Panc1 (cell line): ENCODE measurements at regions not wholly inside any gene's neighbourhood (a gene's known extent, or its start where the extent isn't known, plus 50 kb on each side); places are given as distances from the start of the nearest gene placed in this dataset.

ENCODE experiments used
- ATAC-seq: fragments of 200-7000 bp; cut with Tn5 transposase; 2 replicates; pipeline ENCODE4 v1.9.1; 2020; ENCODE audit warnings: mild to moderate bottlenecking, moderate library complexity
- BruUV-seq: library from RNA; stranded (reverse); fragments of 400-500 nt; replicated peaks from 2 replicates; lab custom pipeline; 2021; lab: Mats Ljungman, UMichigan
- CTCF ChIA-PET: fragments of 300-600 bp; sonication (Branson Sonifier 250); formaldehyde crosslinking; loops from one replicate; lab custom pipeline; 2022; ENCODE audit warnings: antibody characterized with exemption; lab: Charles Lee
- POLR2A ChIA-PET: fragments of 300-600 bp; sonication (Branson Sonifier 250); formaldehyde crosslinking; loops from one replicate; lab custom pipeline; 2022; ENCODE audit warnings: antibody characterized with exemption; lab: Charles Lee
- DNase-seq: peaks from one replicate; pipeline ENCODE4 v3.0.0-alpha.2; 2010; ENCODE audit warnings: low read depth, low spot score
- H3K27ac ChIP-seq: 2 replicates; pipeline ENCODE4 v1.5.1; 2011; ENCODE audit warnings: mild to moderate bottlenecking, low read length, inconsistent platforms
- H3K27me3 ChIP-seq: fragments of 200-500 bp; sonication (Bioruptor generic); 2 replicates; pipeline ENCODE4 v1.6.0; 2014; ENCODE audit warnings: low read length, inconsistent platforms; ENCODE audit not compliant: control insufficient read depth, insufficient read depth
- H3K36me3 ChIP-seq: fragments of 200-500 bp; sonication (Bioruptor generic); 2 replicates; pipeline ENCODE4 v1.5.1; 2014; ENCODE audit warnings: inconsistent platforms, mild to moderate bottlenecking, low read length, moderate library complexity; ENCODE audit not compliant: control insufficient read depth, insufficient read depth
- H3K4me1 ChIP-seq: 2 replicates; pipeline ENCODE4 v1.5.1; 2011; ENCODE audit warnings: inconsistent platforms, mild to moderate bottlenecking, low read length, moderate library complexity; ENCODE audit not compliant: control insufficient read depth, insufficient read depth
- H3K4me3 ChIP-seq, 2 experiments: 2 replicates each; pipeline ENCODE4 v1.5.1; 2011 to 2012; ENCODE audit warnings: low read depth in 2 of 2, low read length in 2 of 2, mild to moderate bottlenecking in 2 of 2, inconsistent platforms in 1 of 2, moderate library complexity in 1 of 2
- H3K9me3 ChIP-seq: fragments of 200-500 bp; sonication (Bioruptor generic); 2 replicates; pipeline ENCODE4 v1.5.1; 2014; ENCODE audit warnings: low read depth, mild to moderate bottlenecking, inconsistent platforms, low read length, moderate library complexity; ENCODE audit not compliant: control insufficient read depth, insufficient read depth
- CTCF ChIP-seq: fragments of 450-650 bp; IDR thresholded peaks from 2 replicates; pipeline ENCODE4 v1.5.1; 2017; ENCODE audit warnings: mild to moderate bottlenecking
- POLR2AphosphoS5 ChIP-seq: IDR thresholded peaks from 2 replicates; pipeline ENCODE4 v1.6.1; 2012; ENCODE audit warnings: mild to moderate bottlenecking, low read depth, low read length, moderate library complexity
- REST ChIP-seq, 2 experiments: IDR thresholded peaks; 2 replicates each; pipeline ENCODE4 v1.6.1; 2011 to 2012; ENCODE audit warnings: low read depth in 2 of 2, control low read depth in 1 of 2, low read length in 1 of 2, mild to moderate bottlenecking in 1 of 2, moderate library complexity in 1 of 2; ENCODE audit not compliant: insufficient read depth in 1 of 2
- SIN3A ChIP-seq: IDR thresholded peaks from 2 replicates; pipeline ENCODE4 v1.6.1; 2012; ENCODE audit warnings: low read depth, mild to moderate bottlenecking, low read length, moderate library complexity, borderline replicate concordance; ENCODE audit not compliant: insufficient read depth
- TCF7L2 ChIP-seq: IDR thresholded peaks from 2 replicates; pipeline ENCODE4 v1.6.1; 2011; ENCODE audit warnings: mild to moderate bottlenecking, low read depth, low read length, inconsistent platforms
- in situ Hi-C: cut with HindIII; loops from 2 replicates; pipeline ENCODE4 v1.10.0; 2016; ENCODE audit warnings: low sequenced_read_pairs, low pct_unique_long_range_greater_than_20kb
- intact Hi-C: fragments of 100-400 bp; cut with micrococcal nuclease; formaldehyde crosslinking; loops from one replicate; pipeline ENCODE4 v1.10.0; 2022; ENCODE audit not compliant: unreplicated experiment

- POLR2A ChIA-PET, result no interaction called here
- Histone ChIP-seq H3K4me3 (no peak overlapping the region), H3K4me1 (no peaks in the 10 kb centered on the region), H3K9me3 (no peaks in the 10 kb centered on the region), H3K27me3 (no peaks in the 10 kb centered on the region), H3K27ac (no peak overlapping the region), H3K36me3 (no peaks in the 10 kb centered on the region)
- CTCF ChIA-PET, result no interaction called here
- intact Hi-C loops, result no loop called here
- TF ChIP-seq POLR2AphosphoS5 (no peak), CTCF (no peak), TCF7L2 (no peak), SIN3A (no peak), REST (IDR thresholded peaks at IDR 0.05; ENCODE audit: insufficient read depth in 1 of 2, low read depth in 2 of 2, low read length in 1 of 2) (no peak)
- no TSS peak for BruUV-seq
- DNase-seq (no peak), ATAC-seq (no peak)
- in situ Hi-C loops, result no loop called here
Measured at GRCh38 chr11:97224396-97224795, 834.6 kb downstream of the JRKL start.

- no peaks in the 10 kb centered on the region for H3K36me3 ChIP-seq
- TF ChIP-seq TCF7L2 (no peak), REST (IDR thresholded peaks at IDR 0.05; ENCODE audit: insufficient read depth in 1 of 2, low read depth in 2 of 2, low read length in 1 of 2) (no peak), POLR2AphosphoS5 (no peak), CTCF (no peak), SIN3A (no peak)
- no TSS peak for BruUV-seq
- in situ Hi-C loops (no loop called here), intact Hi-C loops (no loop called here)
- H3K27ac ChIP-seq, result no peak overlapping the region
- no peaks in the 10 kb centered on the region for H3K4me1 ChIP-seq
- no peak overlapping the region for H3K4me3 ChIP-seq
- ChIA-PET CTCF (no interaction called here), POLR2A (no interaction called here)
- DNase-seq (no peak), ATAC-seq (no peak)
- no peaks in the 10 kb centered on the region for H3K27me3 ChIP-seq
- H3K9me3 ChIP-seq, result no peaks in the 10 kb centered on the region
Measured at GRCh38 chr11:97225794-97226193, 836.0 kb downstream of the JRKL start.
